ENCODE measurements at regions not wholly inside any gene's neighbourhood (a gene's known extent, or its start where the extent isn't known, plus 50 kb on each side); places are given as distances from the start of the nearest gene placed in this dataset.

DNA sequence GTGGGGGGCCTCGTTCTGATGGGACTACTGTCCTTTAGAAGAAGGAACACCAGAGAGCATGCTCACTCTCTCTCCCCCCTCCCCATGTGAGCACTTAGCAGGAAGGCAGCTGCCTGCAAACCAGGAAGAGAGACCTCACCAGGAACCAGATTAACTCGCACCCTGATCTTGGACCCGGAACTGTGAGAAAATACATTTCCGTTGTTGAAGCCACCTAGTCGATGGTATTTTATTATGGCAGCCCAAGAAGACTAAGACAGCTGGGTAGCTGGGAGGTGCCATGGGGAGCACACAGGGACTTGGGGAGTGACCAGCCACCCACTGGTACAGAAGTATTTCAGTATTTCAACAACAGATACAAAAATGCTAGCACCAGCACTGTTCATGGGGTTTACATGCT lies 59.0 kb downstream of the VCPKMT start:
- Histone ChIP-seq H3K27me3 (no peaks in the 10 kb centered on the region), H3K9me3 (no peaks in the 10 kb centered on the region), H3K4me3 (no peak overlapping the region), H3K27ac (no peak overlapping the region), H3K4me1 (peaks cover 25 to 43% (median 29%) of the 10 kb centered on the region in 3 donors), H3K36me3 (no peaks in the 10 kb centered on the region)
- intact Hi-C loops (cut with DNase I), result no loop called here
- DNase-seq, result no peak
- TF ChIP-seq, protein P1, sequence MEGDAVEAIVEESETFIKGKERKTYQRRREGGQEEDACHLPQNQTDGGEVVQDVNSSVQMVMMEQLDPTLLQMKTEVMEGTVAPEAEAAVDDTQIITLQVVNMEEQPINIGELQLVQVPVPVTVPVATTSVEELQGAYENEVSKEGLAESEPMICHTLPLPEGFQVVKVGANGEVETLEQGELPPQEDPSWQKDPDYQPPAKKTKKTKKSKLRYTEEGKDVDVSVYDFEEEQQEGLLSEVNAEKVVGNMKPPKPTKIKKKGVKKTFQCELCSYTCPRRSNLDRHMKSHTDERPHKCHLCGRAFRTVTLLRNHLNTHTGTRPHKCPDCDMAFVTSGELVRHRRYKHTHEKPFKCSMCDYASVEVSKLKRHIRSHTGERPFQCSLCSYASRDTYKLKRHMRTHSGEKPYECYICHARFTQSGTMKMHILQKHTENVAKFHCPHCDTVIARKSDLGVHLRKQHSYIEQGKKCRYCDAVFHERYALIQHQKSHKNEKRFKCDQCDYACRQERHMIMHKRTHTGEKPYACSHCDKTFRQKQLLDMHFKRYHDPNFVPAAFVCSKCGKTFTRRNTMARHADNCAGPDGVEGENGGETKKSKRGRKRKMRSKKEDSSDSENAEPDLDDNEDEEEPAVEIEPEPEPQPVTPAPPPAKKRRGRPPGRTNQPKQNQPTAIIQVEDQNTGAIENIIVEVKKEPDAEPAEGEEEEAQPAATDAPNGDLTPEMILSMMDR (IDR thresholded peaks at IDR 0.05), result no peak
- no peak for TF ChIP-seq POLR2A (IDR thresholded peaks at IDR 0.05)
- WGBS, 2 donors, result 84 to 90% methylated on average over 3 to 4 of the region's 5 CpGs

DNA sequence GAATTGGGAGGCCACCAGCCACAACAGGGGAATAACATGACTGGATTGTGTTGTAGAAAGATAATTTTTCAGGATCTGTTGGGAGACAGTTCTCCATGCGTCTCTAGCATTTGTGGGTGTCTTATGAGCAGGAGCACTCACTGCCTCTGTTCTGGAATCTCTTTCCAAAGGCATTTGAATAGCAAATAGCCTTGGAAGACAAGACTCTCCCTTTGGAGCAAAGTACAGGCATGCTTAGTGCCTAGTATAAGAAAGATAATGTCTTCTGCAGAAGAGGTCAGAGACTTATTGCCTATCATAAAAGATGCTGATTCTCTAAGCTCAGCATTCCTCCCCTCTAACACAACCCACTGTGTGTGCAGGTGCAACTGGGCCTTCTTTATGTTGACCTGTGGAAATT lies 58.3 kb downstream of the VCPKMT start:
- Histone ChIP-seq H3K4me1 (peaks cover 26 to 51% (median 37%) of the 10 kb centered on the region in 3 donors), H3K27me3 (no peaks in the 10 kb centered on the region), H3K9me3 (no peaks in the 10 kb centered on the region), H3K4me3 (no peak overlapping the region), H3K36me3 (no peaks in the 10 kb centered on the region), H3K27ac (no peak overlapping the region)
- WGBS, 2 donors, result 60 to 100% methylated on average over 1 of the region's 1 CpG
- intact Hi-C loops (cut with DNase I), result no loop called here
- no peak for DNase-seq
- no peak for TF ChIP-seq POLR2A (IDR thresholded peaks at IDR 0.05)
- TF ChIP-seq, protein P1 (IDR thresholded peaks at IDR 0.05), result no peak

Small RNA genes lying in the stretch of these regions (small RNA-seq; reads per million reads assigned to genes)
- 0 reads per million in 4 donors for gene MIR6076

Measured in esophagus squamous epithelium (tissue), 5 donors.